NB4 (cell line): ENCODE measurements at regions not wholly inside any gene's neighbourhood (a gene's known extent, or its start where the extent isn't known, plus 50 kb on each side); places are given as distances from the start of the nearest gene placed in this dataset.

Source experiments
- POLR2A ChIP-seq: IDR thresholded peaks from 2 replicates; pipeline ENCODE4 v1.6.1; 2011; ENCODE audit warnings: mild to moderate bottlenecking; ENCODE audit not compliant: insufficient read length; ENCODE audit errors: extremely low read depth
- TF ChIP-seq, protein P1 (sequence below): IDR thresholded peaks from one replicate; pipeline ENCODE4 v1.5.1; 2012; ENCODE audit warnings: low read depth, low read length

DNA sequence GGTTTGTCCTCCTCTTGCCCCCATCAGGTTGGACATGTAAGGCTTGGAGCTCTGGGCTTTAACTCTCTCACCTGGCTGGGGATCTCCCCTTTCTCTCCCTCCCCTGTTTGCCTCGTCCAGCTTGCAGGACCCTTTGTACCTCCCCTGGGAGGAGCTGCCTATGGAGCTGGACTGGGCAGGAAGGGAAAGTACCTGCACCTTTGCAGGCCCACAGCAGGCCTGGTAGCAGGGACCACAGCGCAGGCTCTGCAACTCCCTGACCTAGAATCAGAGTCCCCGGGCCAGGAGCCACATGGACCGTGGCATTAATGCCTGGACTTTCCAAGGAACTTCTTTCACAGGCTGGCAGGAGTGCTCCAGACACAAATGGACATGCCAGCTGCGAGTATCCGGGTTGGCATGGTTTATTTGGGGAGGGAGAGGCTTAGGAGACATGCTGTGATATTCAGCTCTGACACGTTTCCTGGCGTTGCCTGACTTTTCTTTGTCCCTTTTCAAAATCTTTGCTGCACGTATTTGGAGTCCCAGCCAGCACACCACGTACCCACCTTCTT, 268.5 kb upstream of the EXOC2 start:
- no peak for TF ChIP-seq POLR2A
- TF ChIP-seq, protein P1, sequence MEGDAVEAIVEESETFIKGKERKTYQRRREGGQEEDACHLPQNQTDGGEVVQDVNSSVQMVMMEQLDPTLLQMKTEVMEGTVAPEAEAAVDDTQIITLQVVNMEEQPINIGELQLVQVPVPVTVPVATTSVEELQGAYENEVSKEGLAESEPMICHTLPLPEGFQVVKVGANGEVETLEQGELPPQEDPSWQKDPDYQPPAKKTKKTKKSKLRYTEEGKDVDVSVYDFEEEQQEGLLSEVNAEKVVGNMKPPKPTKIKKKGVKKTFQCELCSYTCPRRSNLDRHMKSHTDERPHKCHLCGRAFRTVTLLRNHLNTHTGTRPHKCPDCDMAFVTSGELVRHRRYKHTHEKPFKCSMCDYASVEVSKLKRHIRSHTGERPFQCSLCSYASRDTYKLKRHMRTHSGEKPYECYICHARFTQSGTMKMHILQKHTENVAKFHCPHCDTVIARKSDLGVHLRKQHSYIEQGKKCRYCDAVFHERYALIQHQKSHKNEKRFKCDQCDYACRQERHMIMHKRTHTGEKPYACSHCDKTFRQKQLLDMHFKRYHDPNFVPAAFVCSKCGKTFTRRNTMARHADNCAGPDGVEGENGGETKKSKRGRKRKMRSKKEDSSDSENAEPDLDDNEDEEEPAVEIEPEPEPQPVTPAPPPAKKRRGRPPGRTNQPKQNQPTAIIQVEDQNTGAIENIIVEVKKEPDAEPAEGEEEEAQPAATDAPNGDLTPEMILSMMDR = no peak
